NCI-H2196 treated with DMSO at 0.1 percent for 48 hours (cell line): ENCODE measurements at regions not wholly inside any gene's neighbourhood (a gene's known extent, or its start where the extent isn't known, plus 50 kb on each side); places are given as distances from the start of the nearest gene placed in this dataset.

Source experiments
- DNase-seq: peaks from one replicate; lab custom pipeline; 2025; ENCODE audit not compliant: unreplicated experiment; lab: John Stamatoyannopoulos, UW

DNA sequence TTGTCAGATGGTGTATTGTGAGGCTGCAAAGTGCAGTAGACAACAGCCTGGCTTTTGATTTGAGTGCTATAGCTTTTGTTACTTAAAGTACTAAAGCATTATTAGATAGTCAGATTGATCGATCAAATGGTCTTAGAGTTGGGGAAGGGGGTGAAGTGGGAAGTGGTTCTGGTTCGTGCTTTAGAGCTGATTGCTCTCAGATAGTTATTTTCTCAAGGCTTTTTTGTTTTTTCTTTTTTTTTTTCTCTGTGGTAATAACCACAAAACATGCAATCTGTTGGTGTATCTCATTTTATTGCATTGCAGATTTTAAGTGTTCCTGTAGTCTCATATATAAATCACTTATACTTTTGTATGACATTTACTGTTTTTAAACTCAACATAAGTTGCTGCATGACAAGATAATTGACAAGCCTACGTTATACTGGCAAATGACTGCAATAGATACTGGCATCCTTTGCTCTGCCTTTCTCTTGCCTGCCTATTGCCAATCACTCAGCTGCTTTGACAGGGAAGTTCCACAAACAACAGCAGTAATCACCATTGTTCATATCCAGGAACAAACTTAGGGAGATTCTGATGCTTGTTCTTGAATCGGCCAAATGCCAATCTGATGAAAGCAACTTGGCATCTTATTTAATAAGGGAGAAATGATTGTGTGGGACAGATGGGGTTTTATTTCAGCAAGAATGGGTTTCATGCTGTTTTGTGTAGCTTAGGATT is 125.0 kb upstream of the B3GALT2 start:
- no peak for DNase-seq

DNA sequence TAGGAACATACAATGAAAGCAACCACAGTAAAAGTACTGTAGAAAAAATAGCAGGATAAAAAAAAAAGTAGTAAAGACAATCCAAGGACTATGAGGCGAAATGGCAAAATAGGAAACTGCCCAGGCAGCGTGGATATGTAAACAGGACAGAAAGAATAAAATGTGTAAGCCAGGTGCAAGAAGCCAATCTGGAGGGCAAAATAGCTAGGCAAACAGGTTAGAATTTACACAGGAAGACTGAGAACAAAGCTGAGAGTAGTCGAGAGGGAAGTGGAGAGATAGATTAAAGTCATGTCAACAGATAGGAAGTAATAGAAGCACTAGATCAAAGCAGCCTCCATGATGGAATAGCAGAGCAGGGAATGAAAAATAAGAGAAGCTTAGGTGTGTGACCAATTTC is 124.2 kb upstream of the B3GALT2 start:
- peak; percentile 79 for DNase-seq

DNA sequence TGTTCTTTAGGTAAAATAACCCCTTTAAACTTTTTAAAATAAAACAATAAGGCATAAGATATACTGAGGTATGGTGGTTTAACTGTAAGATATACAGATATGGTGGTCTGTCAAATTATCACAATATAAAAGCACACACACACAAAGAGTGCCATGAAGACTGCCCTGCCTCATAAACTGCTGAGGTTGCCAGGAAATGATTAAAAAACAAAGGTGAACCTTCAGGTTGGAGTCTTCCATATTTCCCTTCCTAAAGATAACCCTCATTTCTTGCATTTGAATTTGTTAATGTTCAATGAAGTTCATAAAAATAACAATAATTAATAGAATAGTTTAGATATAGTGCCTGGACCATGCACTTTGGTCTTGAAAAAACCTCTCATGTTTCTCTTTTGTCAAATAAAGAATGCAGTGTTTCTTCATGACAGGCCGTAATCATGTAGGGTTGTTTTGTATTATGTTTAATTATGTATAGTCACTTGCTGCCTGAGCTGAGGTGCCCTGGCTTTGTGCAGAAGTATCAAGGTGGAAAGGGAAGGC is 123.6 kb upstream of the B3GALT2 start:
- no peak for DNase-seq

DNA sequence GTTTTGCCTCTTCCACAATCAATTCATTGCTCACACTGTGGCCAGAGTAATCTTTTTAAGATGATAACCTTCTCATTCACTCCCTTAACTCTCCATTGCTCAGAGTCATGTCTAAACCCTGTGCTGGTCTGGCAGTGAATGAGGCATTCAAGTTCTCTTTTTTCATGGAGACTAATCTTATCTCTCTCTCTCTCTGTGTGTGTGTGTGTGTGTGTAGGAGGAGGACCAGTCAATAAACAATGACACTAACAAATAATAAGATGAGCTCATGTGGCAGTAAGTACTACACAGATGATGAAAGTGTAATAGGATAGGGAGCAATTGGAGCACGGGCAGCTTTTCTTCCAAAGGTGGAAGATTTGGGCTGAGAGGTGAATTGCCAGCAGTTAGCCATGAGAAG is 122.0 kb upstream of the B3GALT2 start:
- DNase-seq: no peak

DNA sequence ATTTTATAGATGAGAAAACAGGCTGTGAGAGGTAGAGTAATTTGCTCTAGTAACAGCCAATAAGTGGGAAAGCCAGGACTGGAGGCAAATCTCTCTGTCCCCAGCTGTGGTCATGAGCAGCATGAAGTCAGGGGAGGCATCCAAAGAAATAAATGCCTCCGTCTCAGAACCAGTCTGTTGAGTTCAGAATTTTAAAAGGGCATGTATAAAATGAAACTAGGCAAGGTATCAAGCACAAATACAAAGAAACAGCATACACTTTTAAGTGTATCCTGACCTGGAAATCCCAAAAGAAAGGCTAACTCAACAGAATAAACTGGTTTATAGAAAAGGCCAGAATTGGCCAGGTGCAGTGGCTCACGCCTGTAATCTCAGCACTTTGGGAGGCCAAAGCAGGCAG is 120.0 kb upstream of the B3GALT2 start:
- no peak for DNase-seq
